GM12864 (cell line): ENCODE measurements at regions not wholly inside any gene's neighbourhood (a gene's known extent, or its start where the extent isn't known, plus 50 kb on each side); places are given as distances from the start of the nearest gene placed in this dataset.

Source experiments
- DNase-seq: peaks from one replicate; pipeline ENCODE4 v3.0.0-alpha.2; 2011; ENCODE audit warnings: low read depth
- H3K4me3 ChIP-seq: 2 replicates; pipeline ENCODE4 v1.5.1; 2011; ENCODE audit warnings: mild to moderate bottlenecking, low read depth, low read length, control low read depth
- CTCF ChIP-seq: IDR thresholded peaks from 2 replicates; pipeline ENCODE4 v1.5.1; 2011; ENCODE audit warnings: low read depth, mild to moderate bottlenecking, moderate library complexity, low read length, control low read depth, inconsistent platforms; ENCODE audit errors: missing control alignments

GRCh38 chr2:17263570-17263968 lies 254.7 kb downstream of the RAD51AP2 start:
- H3K4me3 ChIP-seq, result no peak overlapping the region
- DNase-seq, result no peak
- no peak for TF ChIP-seq CTCF

- no peak for DNase-seq
- no peak for TF ChIP-seq CTCF
- H3K4me3 ChIP-seq, result no peak overlapping the region
Observed at GRCh38 chr2:17262854-17263569, 255.2 kb downstream of the RAD51AP2 start.

GRCh38 chr2:17259613-17260012 lies 258.6 kb downstream of the RAD51AP2 start:
- no peak for TF ChIP-seq CTCF
- no peak overlapping the region for H3K4me3 ChIP-seq
- no peak for DNase-seq

GRCh38 chr2:17258861-17259260 lies 259.4 kb downstream of the RAD51AP2 start:
- no peak for DNase-seq
- no peak for TF ChIP-seq CTCF
- H3K4me3 ChIP-seq, result no peak overlapping the region

GRCh38 chr2:17257189-17257909 lies 260.9 kb downstream of the RAD51AP2 start:
- no peak for DNase-seq
- no peak overlapping the region for H3K4me3 ChIP-seq
- no peak for TF ChIP-seq CTCF

GRCh38 chr2:17255071-17255470 lies 263.2 kb downstream of the RAD51AP2 start:
- H3K4me3 ChIP-seq, result no peak overlapping the region
- no peak for TF ChIP-seq CTCF

More at GRCh38 chr2:17255071-17255470, 263.2 kb downstream of the RAD51AP2 start:
- DNase-seq, result no peak
